HCT116 (cell line): ENCODE measurements at regions not wholly inside any gene's neighbourhood (a gene's known extent, or its start where the extent isn't known, plus 50 kb on each side); places are given as distances from the start of the nearest gene placed in this dataset.

ENCODE experiments used
- ATAC-seq: fragments of 200-7000 bp; cut with Tn5 transposase; 2 replicates; pipeline ENCODE4 v1.9.1; 2020; ENCODE audit warnings: mild to moderate bottlenecking, moderate library complexity
- BruUV-seq: library from RNA; stranded (reverse); fragments of 400-500 nt; replicated peaks from 2 replicates; lab custom pipeline; 2021; lab: Mats Ljungman, UMichigan
- CTCF ChIA-PET: fragments of 300-600 bp; sonication (Branson Sonifier 250); formaldehyde crosslinking; loops from one replicate; lab custom pipeline; 2021; ENCODE audit warnings: antibody characterized with exemption; lab: Charles Lee
- POLR2A ChIA-PET: fragments of 300-600, 350-600 bp; sonication (Branson Sonifier 250); formaldehyde crosslinking; loops from one replicate; lab custom pipeline; 2021; ENCODE audit warnings: antibody characterized with exemption; lab: Charles Lee
- RAD21 ChIA-PET, 2 experiments: fragments of 300-600 bp; sonication (Branson Sonifier 250); formaldehyde crosslinking; loops; one replicate each; lab custom pipeline; 2023; ENCODE audit warnings: low total read pairs in 2 of 2; ENCODE audit not compliant: uncharacterized antibody in 2 of 2, unreplicated experiment in 2 of 2, low non-redundant PET in 1 of 2; lab: Charles Lee
- DNase-seq: peaks from one replicate; pipeline ENCODE4 v3.0.0-alpha.2; 2010; ENCODE audit warnings: low read depth, low spot score
- H2AFZ ChIP-seq: fragments of 200-600 bp; shearing (Covaris generic), sonication (generic); 2 replicates; pipeline ENCODE4 v1.6.1; 2017; ENCODE audit warnings: low read depth, mixed run types, mixed read lengths, antibody characterized with exemption, low read length; ENCODE audit not compliant: poor library complexity, severe bottlenecking
- H3K27ac ChIP-seq: 2 replicates; pipeline ENCODE4 v1.5.1; 2012; ENCODE audit warnings: low read depth, low read length
- H3K27me3 ChIP-seq: fragments of 200-600 bp; sonication (generic); 2 replicates; pipeline ENCODE4 v1.6.1; 2016; ENCODE audit warnings: mixed run types, low read length, mixed read lengths; ENCODE audit not compliant: insufficient read depth
- H3K36me3 ChIP-seq, 2 experiments: fragments of 200-500 bp in 1 of 2; fragments of 200-600 bp in 1 of 2; sonication (Bioruptor generic) in 1 of 2; sonication (generic) in 1 of 2; 2 replicates each; pipeline versions ENCODE4 v1.5.1 to v1.6.1; 2014 to 2016; ENCODE audit warnings: low read length in 2 of 2, inconsistent platforms in 1 of 2, mixed read lengths in 1 of 2, mixed run types in 1 of 2; ENCODE audit not compliant: insufficient read depth in 2 of 2, control insufficient read depth in 1 of 2
- H3K4me1 ChIP-seq, 2 experiments: fragments of 200-600 bp in 1 of 2; sonication (generic) in 1 of 2; 2 replicates each; pipeline versions ENCODE4 v1.5.1 to v1.6.1; 2012 to 2017; ENCODE audit warnings: low read length in 2 of 2, inconsistent platforms in 1 of 2, mild to moderate bottlenecking in 1 of 2, mixed read lengths in 1 of 2, mixed run types in 1 of 2, moderate library complexity in 1 of 2; ENCODE audit not compliant: insufficient read depth in 2 of 2, control insufficient read depth in 1 of 2
- H3K4me2 ChIP-seq: fragments of 200-600 bp; sonication (generic); 2 replicates; pipeline ENCODE4 v1.6.1; 2017; ENCODE audit warnings: mixed run types, low read length, mixed read lengths
- H3K4me3 ChIP-seq, 2 experiments: fragments of 200-600 bp in 1 of 2; sonication (generic) in 1 of 2; replicated peaks in 1 of 2; 2 replicates each; pipeline ENCODE4 v1.5.1; 2011 to 2016; ENCODE audit warnings: low read length in 2 of 2, control low read depth in 1 of 2, low read depth in 1 of 2, mild to moderate bottlenecking in 1 of 2, mixed read lengths in 1 of 2, mixed run types in 1 of 2
- H3K79me2 ChIP-seq: fragments of 200-600 bp; sonication (generic); 2 replicates; pipeline ENCODE4 v1.6.1; 2017; ENCODE audit warnings: mild to moderate bottlenecking, mixed run types, low read length, moderate library complexity, mixed read lengths; ENCODE audit not compliant: insufficient read depth
- H3K9ac ChIP-seq: fragments of 200-600 bp; sonication (generic); 2 replicates; pipeline ENCODE4 v1.6.1; 2016; ENCODE audit warnings: low read length, mixed read lengths
- H3K9me2 ChIP-seq: fragments of 200-600 bp; sonication (generic), shearing (Covaris generic); 2 replicates; pipeline ENCODE4 v1.6.1; 2017; ENCODE audit warnings: mixed run types, mild to moderate bottlenecking, moderate library complexity; ENCODE audit not compliant: insufficient read depth
- H3K9me3 ChIP-seq, 2 experiments: fragments of 200-500 bp in 1 of 2; fragments of 200-600 bp in 1 of 2; sonication (Bioruptor generic) in 1 of 2; sonication (generic) in 1 of 2; 2 replicates each; pipeline ENCODE4 v1.6.1; 2014 to 2017; ENCODE audit warnings: low read length in 2 of 2, mixed read lengths in 2 of 2, inconsistent platforms in 1 of 2, low read depth in 1 of 2, mild to moderate bottlenecking in 1 of 2, mixed run types in 1 of 2, moderate library complexity in 1 of 2; ENCODE audit not compliant: control insufficient read depth in 1 of 2, insufficient read depth in 1 of 2
- H4K20me1 ChIP-seq: fragments of 200-600 bp; sonication (generic), shearing (Covaris generic); 2 replicates; pipeline ENCODE4 v1.6.1; 2017; ENCODE audit warnings: mixed run types, mild to moderate bottlenecking, moderate library complexity; ENCODE audit not compliant: insufficient read depth
- CBX3 ChIP-seq: IDR thresholded peaks from 2 replicates; pipeline ENCODE4 v1.6.1; 2012; ENCODE audit warnings: low read depth
- CEBPB ChIP-seq: IDR thresholded peaks from 2 replicates; pipeline ENCODE4 v1.6.1; 2012; ENCODE audit warnings: low read depth
- EGR1 ChIP-seq: IDR thresholded peaks from 2 replicates; pipeline ENCODE4 v1.6.1; 2012; ENCODE audit warnings: low read depth
- EZH2phosphoT487 ChIP-seq: fragments of 200-600 bp; IDR thresholded peaks from 2 replicates; pipeline ENCODE4 v1.6.1; 2018; ENCODE audit warnings: antibody characterized with exemption, borderline replicate concordance
- FOSL1 ChIP-seq: IDR thresholded peaks from 2 replicates; pipeline ENCODE4 v1.6.1; 2012; ENCODE audit warnings: low read depth
- YY1 ChIP-seq: IDR thresholded peaks from 2 replicates; pipeline ENCODE4 v1.6.1; 2011; ENCODE audit warnings: low read length, low read depth, moderate library complexity, mild to moderate bottlenecking; ENCODE audit not compliant: insufficient replicate concordance; ENCODE audit errors: extremely low read depth
- ZFX ChIP-seq: fragments of 450-650 bp; IDR thresholded peaks from 2 replicates; pipeline ENCODE4 v1.6.1; 2017
- intact Hi-C: fragments of 100-400 bp; cut with micrococcal nuclease; formaldehyde crosslinking; loops from 2 replicates; pipeline ENCODE4 v1.10.0; 2022
- TF ChIP-seq, protein P1 (sequence below): IDR thresholded peaks from 2 replicates; pipeline ENCODE4 v1.6.1; 2012; ENCODE audit warnings: low read depth

DNA sequence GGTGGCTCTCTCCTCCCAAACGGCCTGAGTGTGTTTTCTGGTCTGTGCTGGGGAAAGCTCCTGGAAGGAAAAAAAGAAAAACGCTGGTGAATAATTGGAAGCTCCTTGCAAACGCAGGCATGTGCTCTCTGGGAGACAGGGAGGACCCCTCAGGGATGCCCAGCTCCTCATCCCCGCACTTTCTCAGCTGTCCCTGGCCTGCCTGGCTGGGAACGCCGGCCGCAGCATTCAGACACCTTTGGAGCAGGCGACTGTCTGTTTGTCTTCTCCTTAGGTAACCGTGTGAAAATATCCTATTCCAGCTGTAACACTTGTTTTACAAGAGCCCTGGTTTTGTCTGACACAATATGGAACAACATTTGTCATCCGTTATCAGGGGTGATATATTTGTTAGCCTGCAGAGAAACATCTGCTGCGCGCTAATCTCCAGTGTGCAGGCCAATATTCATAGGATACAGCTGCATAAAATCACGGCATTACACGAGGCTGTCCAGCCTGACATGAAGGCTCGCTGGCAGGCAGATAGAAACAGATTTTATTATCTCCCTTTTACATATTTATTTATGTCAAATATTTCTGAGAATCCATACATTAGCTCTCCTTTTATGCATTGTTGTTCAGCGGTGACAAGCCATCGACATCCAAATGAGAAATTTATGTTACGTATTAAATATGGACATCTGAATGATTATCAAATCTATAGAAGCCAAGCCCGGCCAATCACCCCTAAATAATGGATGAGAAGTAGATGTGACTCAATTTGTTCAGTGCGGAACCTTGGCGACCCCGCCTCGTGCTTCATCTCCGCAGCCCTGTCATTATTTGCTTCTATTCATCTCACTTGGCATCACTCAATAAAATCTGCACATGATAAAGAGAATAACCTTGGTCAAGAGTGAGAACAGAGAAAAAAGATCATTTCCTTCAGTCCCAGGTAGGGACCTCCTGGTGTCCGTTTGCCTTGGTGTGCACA lies 675.1 kb upstream of the SALL3 start:
- no peaks in the 10 kb centered on the region for H3K27me3 ChIP-seq
- H2AFZ ChIP-seq = no peak overlapping the region
- ChIA-PET POLR2A (no interaction called here), RAD21 (no interaction called here), CTCF (no interaction called here)
- TF ChIP-seq CEBPB (no peak), ZFX (no peak), CBX3 (no peak), EGR1 (no peak), FOSL1 (no peak), EZH2phosphoT487 (no peak), YY1 (no peak)
- TF ChIP-seq, protein P1, sequence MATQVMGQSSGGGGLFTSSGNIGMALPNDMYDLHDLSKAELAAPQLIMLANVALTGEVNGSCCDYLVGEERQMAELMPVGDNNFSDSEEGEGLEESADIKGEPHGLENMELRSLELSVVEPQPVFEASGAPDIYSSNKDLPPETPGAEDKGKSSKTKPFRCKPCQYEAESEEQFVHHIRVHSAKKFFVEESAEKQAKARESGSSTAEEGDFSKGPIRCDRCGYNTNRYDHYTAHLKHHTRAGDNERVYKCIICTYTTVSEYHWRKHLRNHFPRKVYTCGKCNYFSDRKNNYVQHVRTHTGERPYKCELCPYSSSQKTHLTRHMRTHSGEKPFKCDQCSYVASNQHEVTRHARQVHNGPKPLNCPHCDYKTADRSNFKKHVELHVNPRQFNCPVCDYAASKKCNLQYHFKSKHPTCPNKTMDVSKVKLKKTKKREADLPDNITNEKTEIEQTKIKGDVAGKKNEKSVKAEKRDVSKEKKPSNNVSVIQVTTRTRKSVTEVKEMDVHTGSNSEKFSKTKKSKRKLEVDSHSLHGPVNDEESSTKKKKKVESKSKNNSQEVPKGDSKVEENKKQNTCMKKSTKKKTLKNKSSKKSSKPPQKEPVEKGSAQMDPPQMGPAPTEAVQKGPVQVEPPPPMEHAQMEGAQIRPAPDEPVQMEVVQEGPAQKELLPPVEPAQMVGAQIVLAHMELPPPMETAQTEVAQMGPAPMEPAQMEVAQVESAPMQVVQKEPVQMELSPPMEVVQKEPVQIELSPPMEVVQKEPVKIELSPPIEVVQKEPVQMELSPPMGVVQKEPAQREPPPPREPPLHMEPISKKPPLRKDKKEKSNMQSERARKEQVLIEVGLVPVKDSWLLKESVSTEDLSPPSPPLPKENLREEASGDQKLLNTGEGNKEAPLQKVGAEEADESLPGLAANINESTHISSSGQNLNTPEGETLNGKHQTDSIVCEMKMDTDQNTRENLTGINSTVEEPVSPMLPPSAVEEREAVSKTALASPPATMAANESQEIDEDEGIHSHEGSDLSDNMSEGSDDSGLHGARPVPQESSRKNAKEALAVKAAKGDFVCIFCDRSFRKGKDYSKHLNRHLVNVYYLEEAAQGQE = no peak
- no peaks in the 10 kb centered on the region for H3K4me1 ChIP-seq
- peaks cover 15 to 21% of the 10 kb centered on the region in 2 experiments; a peak in 2 of 4 replicates for H3K9me3 ChIP-seq
- no peak overlapping the region for H3K4me2 ChIP-seq
- DNase-seq (no peak), ATAC-seq (no peak)
- intact Hi-C loops = no loop called here
- no peaks in the 10 kb centered on the region for H3K9me2 ChIP-seq
- H3K9ac ChIP-seq = no peak overlapping the region
- BruUV-seq = no TSS peak
- no peaks in the 10 kb centered on the region for H4K20me1 ChIP-seq
- no peaks in the 10 kb centered on the region for H3K79me2 ChIP-seq
- H3K27ac ChIP-seq = no peak overlapping the region
- H3K36me3 ChIP-seq = no peaks in the 10 kb centered on the region
- H3K4me3 ChIP-seq = no peak overlapping the region
